ENCODE measurements at regions not wholly inside any gene's neighbourhood (a gene's known extent, or its start where the extent isn't known, plus 50 kb on each side); places are given as distances from the start of the nearest gene placed in this dataset.

DNA sequence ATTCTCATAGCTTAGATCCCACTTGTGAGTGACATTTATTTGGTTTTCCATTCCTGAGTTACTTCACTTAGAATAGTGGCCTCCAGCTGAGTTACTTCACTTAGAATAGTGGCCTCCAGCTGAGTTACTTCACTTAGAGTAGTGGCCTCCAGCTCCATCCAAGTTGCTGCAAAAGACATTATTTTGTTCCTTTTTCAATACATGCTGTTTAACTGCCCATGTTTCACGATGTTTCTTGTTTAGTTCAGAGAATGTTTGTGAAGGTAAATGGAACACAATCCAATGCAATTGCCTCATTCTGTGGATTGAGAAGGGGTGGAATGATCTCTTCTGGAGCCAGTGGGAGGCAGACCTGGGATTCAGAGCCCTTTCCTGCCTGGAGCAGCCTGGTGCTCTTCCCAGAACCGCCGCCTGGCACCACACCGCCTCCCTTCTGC, 273.5 kb upstream of the ATP5MC3 start:
- ChIA-PET CTCF (no interaction called here), POLR2A (no interaction called here)
- DNase-seq = no peak
- peaks cover 3% of the 10 kb centered on the region for H3K9me3 Mint-ChIP-seq
- no peaks in the 10 kb centered on the region for H3K36me3 Mint-ChIP-seq (ENCODE audit: low read depth)
- H3K4me1 Mint-ChIP-seq = no peaks in the 10 kb centered on the region
- H3K27me3 Mint-ChIP-seq = peaks cover 2% of the 10 kb centered on the region
- H3K27ac Mint-ChIP-seq = no peak overlapping the region
- no peak overlapping the region for H3K4me3 Mint-ChIP-seq

GRCh38 chr2:175450029-175450760, 268.7 kb upstream of the ATP5MC3 start:
- no peaks in the 10 kb centered on the region for H3K4me1 Mint-ChIP-seq
- H3K27me3 Mint-ChIP-seq = peaks cover 2% of the 10 kb centered on the region
- no peak for DNase-seq
- POLR2A ChIA-PET = no interaction called here
- no peaks in the 10 kb centered on the region for H3K36me3 Mint-ChIP-seq (ENCODE audit: low read depth)
- no peaks in the 10 kb centered on the region for H3K9me3 Mint-ChIP-seq
- no peak overlapping the region for H3K27ac Mint-ChIP-seq
- H3K4me3 Mint-ChIP-seq = no peak overlapping the region
- CTCF ChIA-PET = no interaction called here

DNA sequence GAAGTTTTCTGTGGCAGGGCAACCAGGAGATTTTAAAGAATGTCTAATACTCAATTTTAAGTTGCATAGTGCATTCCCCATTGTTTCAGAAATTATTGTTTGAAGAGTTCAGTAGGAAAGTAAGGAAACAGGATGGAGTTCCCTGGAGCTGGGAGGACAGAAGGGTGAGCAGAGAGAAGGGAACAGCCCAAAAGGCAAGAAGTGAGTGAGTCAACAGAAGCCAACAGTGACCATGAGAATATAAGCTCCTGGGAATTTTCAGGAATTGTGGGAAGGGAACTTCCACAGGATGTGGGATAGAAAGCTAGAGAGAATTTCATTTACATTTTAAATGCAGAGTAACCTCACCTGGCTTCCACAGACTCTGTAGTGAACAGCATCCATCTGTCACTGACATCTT, 268.1 kb upstream of the ATP5MC3 start:
- H3K4me3 Mint-ChIP-seq = no peak overlapping the region
- H3K27ac Mint-ChIP-seq = no peak overlapping the region
- no peaks in the 10 kb centered on the region for H3K9me3 Mint-ChIP-seq
- CTCF ChIA-PET = no interaction called here
- H3K27me3 Mint-ChIP-seq = peaks cover 2% of the 10 kb centered on the region
- DNase-seq = no peak
- H3K4me1 Mint-ChIP-seq = no peaks in the 10 kb centered on the region
- H3K36me3 Mint-ChIP-seq (ENCODE audit: low read depth) = no peaks in the 10 kb centered on the region
- POLR2A ChIA-PET = no interaction called here

GRCh38 chr2:175446201-175446600, 264.7 kb upstream of the ATP5MC3 start:
- H3K27me3 Mint-ChIP-seq = no peaks in the 10 kb centered on the region
- H3K9me3 Mint-ChIP-seq = no peaks in the 10 kb centered on the region
- no peak overlapping the region for H3K27ac Mint-ChIP-seq
- no peaks in the 10 kb centered on the region for H3K36me3 Mint-ChIP-seq (ENCODE audit: low read depth)
- ChIA-PET POLR2A (no interaction called here), CTCF (no interaction called here)
- DNase-seq = no peak
- H3K4me1 Mint-ChIP-seq = no peaks in the 10 kb centered on the region
- no peak overlapping the region for H3K4me3 Mint-ChIP-seq

GRCh38 chr2:175445281-175445680, 263.8 kb upstream of the ATP5MC3 start:
- Mint-ChIP-seq H3K9me3 (no peaks in the 10 kb centered on the region), H3K4me3 (no peak overlapping the region), H3K36me3 (ENCODE audit: low read depth) (no peaks in the 10 kb centered on the region), H3K4me1 (no peaks in the 10 kb centered on the region), H3K27ac (no peak overlapping the region), H3K27me3 (no peaks in the 10 kb centered on the region)
- DNase-seq = no peak
- POLR2A ChIA-PET = no interaction called here
- CTCF ChIA-PET = no interaction called here

DNA sequence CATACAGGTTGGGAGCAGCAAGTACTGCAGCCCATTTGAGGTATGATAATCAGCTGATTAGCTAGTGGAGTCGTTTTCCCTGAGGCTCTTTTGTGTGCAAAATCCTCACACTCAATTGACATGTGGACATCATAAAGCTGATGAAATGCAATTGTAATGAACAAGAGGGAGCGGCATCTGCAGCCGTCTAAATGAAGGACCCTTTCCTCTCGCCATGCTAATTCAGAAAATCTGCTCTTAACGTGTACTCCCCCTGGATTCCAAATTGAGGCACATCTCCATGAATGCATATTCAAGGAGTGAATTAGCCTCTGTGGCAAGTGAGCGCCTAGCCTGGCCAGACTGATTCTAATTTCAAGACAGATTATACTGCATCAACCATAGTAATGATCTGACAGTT, 260.9 kb upstream of the ATP5MC3 start:
- ChIA-PET CTCF (no interaction called here), POLR2A (no interaction called here)
- Mint-ChIP-seq H3K36me3 (ENCODE audit: low read depth) (no peaks in the 10 kb centered on the region), H3K4me1 (no peaks in the 10 kb centered on the region), H3K9me3 (no peaks in the 10 kb centered on the region), H3K4me3 (no peak overlapping the region), H3K27ac (no peak overlapping the region), H3K27me3 (no peaks in the 10 kb centered on the region)
- no peak for DNase-seq

GRCh38 chr2:175441181-175441761, 259.8 kb upstream of the ATP5MC3 start:
- DNase-seq = no peak
- ChIA-PET CTCF (no interaction called here), POLR2A (no interaction called here)
- no peaks in the 10 kb centered on the region for H3K4me1 Mint-ChIP-seq
- no peaks in the 10 kb centered on the region for H3K27me3 Mint-ChIP-seq
- no peak overlapping the region for H3K27ac Mint-ChIP-seq
- H3K9me3 Mint-ChIP-seq = no peaks in the 10 kb centered on the region
- H3K36me3 Mint-ChIP-seq (ENCODE audit: low read depth) = no peaks in the 10 kb centered on the region
- no peak overlapping the region for H3K4me3 Mint-ChIP-seq

GRCh38 chr2:175439416-175439815, 257.9 kb upstream of the ATP5MC3 start:
- Mint-ChIP-seq H3K36me3 (ENCODE audit: low read depth) (no peaks in the 10 kb centered on the region), H3K9me3 (no peaks in the 10 kb centered on the region), H3K4me3 (no peak overlapping the region), H3K27me3 (no peaks in the 10 kb centered on the region), H3K4me1 (no peaks in the 10 kb centered on the region), H3K27ac (no peak overlapping the region)
- ChIA-PET POLR2A (no interaction called here), CTCF (no interaction called here)
- DNase-seq = no peak

DNA sequence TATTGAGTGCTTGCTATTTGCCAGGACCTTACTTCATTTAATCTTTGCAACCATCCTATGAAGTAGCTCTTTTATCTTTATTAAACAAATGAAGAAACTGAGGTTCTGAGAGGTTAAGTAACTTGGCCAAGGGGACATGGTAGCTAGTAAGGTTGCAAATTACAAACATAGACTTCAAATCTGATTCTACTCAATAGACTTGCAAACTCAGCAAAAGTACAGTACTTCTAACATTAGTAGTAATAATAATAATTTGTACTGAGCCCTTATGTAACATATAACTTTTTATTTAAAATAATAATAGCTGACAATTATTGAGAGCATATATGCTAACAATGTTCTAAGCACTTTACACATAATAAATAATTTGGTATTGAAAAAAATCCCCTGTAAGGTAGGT, 255.7 kb upstream of the ATP5MC3 start:
- Mint-ChIP-seq H3K27ac (no peak overlapping the region), H3K36me3 (ENCODE audit: low read depth) (no peaks in the 10 kb centered on the region), H3K4me1 (no peaks in the 10 kb centered on the region), H3K27me3 (no peaks in the 10 kb centered on the region), H3K9me3 (no peaks in the 10 kb centered on the region), H3K4me3 (no peak overlapping the region)
- no peak for DNase-seq
- ChIA-PET POLR2A (no interaction called here), CTCF (no interaction called here)

GRCh38 chr2:175436076-175436475, 254.6 kb upstream of the ATP5MC3 start:
- Mint-ChIP-seq H3K27me3 (no peaks in the 10 kb centered on the region), H3K4me1 (no peaks in the 10 kb centered on the region), H3K9me3 (no peaks in the 10 kb centered on the region), H3K4me3 (no peak overlapping the region), H3K27ac (no peak overlapping the region), H3K36me3 (ENCODE audit: low read depth) (no peaks in the 10 kb centered on the region)
- CTCF ChIA-PET = no interaction called here
- POLR2A ChIA-PET = no interaction called here
- no peak for DNase-seq

DNA sequence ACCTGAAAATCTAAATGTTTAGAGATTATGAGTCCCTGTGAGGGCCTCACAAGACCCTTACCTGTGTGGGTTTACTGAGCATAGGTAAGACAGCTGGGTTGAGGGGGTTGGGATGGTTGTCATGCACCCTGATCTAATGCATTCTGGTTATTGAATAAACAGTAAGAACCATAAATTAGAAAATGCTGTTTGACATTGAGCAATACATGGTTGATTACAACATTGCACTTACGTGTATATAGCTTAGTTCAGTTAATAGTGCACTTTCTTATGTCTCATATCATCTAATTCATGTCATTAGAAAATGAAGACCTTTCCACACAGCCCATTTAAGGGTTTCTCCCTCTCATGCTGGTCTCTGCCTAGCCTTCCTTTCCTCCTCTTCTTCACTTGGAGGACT, 253.5 kb upstream of the ATP5MC3 start:
- no peaks in the 10 kb centered on the region for H3K9me3 Mint-ChIP-seq
- H3K4me1 Mint-ChIP-seq = no peaks in the 10 kb centered on the region
- DNase-seq = no peak
- no peaks in the 10 kb centered on the region for H3K27me3 Mint-ChIP-seq
- no peak overlapping the region for H3K27ac Mint-ChIP-seq
- CTCF ChIA-PET = no interaction called here
- no peaks in the 10 kb centered on the region for H3K36me3 Mint-ChIP-seq (ENCODE audit: low read depth)
- no peak overlapping the region for H3K4me3 Mint-ChIP-seq
- POLR2A ChIA-PET = no interaction called here

DNA sequence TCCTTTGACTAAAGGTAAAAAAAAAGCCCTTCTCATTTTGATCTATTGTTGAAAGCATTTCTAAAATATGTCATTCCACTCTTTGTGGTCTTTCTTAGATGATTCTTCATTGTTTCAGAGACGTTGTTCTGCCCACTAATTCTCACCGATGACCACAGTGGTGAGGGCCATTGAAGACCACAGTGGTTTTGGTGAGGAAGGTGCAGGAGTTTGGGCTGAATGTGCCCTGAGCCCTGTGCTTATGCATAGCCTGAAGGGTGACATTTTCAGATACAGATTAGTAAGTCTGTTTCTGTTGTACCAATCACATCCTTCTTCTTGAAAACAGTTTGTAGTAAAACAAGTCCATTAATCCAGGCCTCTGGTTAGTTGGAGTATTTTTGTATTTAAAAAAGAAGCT, 251.3 kb upstream of the ATP5MC3 start:
- Mint-ChIP-seq H3K27me3 (peaks cover 4% of the 10 kb centered on the region), H3K9me3 (no peaks in the 10 kb centered on the region), H3K36me3 (ENCODE audit: low read depth) (no peaks in the 10 kb centered on the region), H3K4me1 (no peaks in the 10 kb centered on the region), H3K27ac (no peak overlapping the region), H3K4me3 (no peak overlapping the region)
- ChIA-PET CTCF (no interaction called here), POLR2A (no interaction called here)
- no peak for DNase-seq

- ChIA-PET POLR2A (no interaction called here), CTCF (no interaction called here)
- Mint-ChIP-seq H3K27ac (no peak overlapping the region), H3K4me1 (no peaks in the 10 kb centered on the region), H3K9me3 (no peaks in the 10 kb centered on the region), H3K36me3 (ENCODE audit: low read depth) (no peaks in the 10 kb centered on the region), H3K27me3 (peaks cover 4% of the 10 kb centered on the region), H3K4me3 (no peak overlapping the region)
- DNase-seq = no peak
These were observed 250.5 kb upstream of the ATP5MC3 start for GRCh38 chr2:175432021-175432420.

- H3K4me1 Mint-ChIP-seq = no peaks in the 10 kb centered on the region
- H3K27ac Mint-ChIP-seq = no peak overlapping the region
- H3K36me3 Mint-ChIP-seq (ENCODE audit: low read depth) = no peaks in the 10 kb centered on the region
- H3K9me3 Mint-ChIP-seq = no peaks in the 10 kb centered on the region
- H3K27me3 Mint-ChIP-seq = peaks cover 5% of the 10 kb centered on the region
- ChIA-PET POLR2A (no interaction called here), CTCF (no interaction called here)
- H3K4me3 Mint-ChIP-seq = no peak overlapping the region
- DNase-seq = no peak
These were observed 249.8 kb upstream of the ATP5MC3 start for GRCh38 chr2:175431101-175431946.

All from activated CD4-positive, alpha-beta memory T cell treated with anti-CD3 and anti-CD28 coated beads, Interleukin-2, amount 10 ng/mL, durations not matched to agents 7 days and 5 days (primary cell).